Sigmoid colon (tissue), 6 donors: ENCODE measurements at regions not wholly inside any gene's neighbourhood (a gene's known extent, or its start where the extent isn't known, plus 50 kb on each side); places are given as distances from the start of the nearest gene placed in this dataset.

Source experiments
- DNase-seq: peaks from one replicate; pipeline ENCODE4 v3.0.0-alpha.2; 2019
- H3K27ac ChIP-seq, 4 donors: fragments of 200-600 bp; sonication (generic); one replicate each; pipeline ENCODE4 v1.5.1; 2016 to 2019; ENCODE audit warnings: mild to moderate bottlenecking in 1 of 4
- H3K27me3 ChIP-seq, 3 donors: fragments of 200-600 bp; sonication (generic); one replicate each; pipeline ENCODE4 v1.5.1; 2019; ENCODE audit warnings: mild to moderate bottlenecking in 1 of 3
- H3K36me3 ChIP-seq, 4 donors: fragments of 200-600 bp; sonication (generic); one replicate each; pipeline ENCODE4 v1.5.1; 2016 to 2019
- H3K4me1 ChIP-seq, 4 donors: fragments of 200-600 bp; sonication (generic); one replicate each; pipeline ENCODE4 v1.5.1; 2017 to 2019
- H3K4me3 ChIP-seq, 4 donors: fragments of 200-600 bp; sonication (generic); one replicate each; pipeline ENCODE4 v1.5.1; 2017 to 2019; ENCODE audit warnings: mild to moderate bottlenecking in 2 of 4, moderate library complexity in 1 of 4
- H3K9me3 ChIP-seq, 4 donors: fragments of 200-600 bp in 3 of 4; sonication (generic) in 3 of 4; one replicate each; pipeline versions ENCODE4 v1.5.1 to v1.6.1; 2013 to 2019
- EP300 ChIP-seq, 4 donors: sonication (generic); formaldehyde crosslinking; IDR thresholded peaks; one replicate each; pipeline ENCODE4 v1.6.1; 2017; ENCODE audit warnings: antibody characterized with exemption in 4 of 4
- POLR2A ChIP-seq, 2 donors: fragments of 450-650 bp; IDR thresholded peaks; one replicate each; pipeline ENCODE4 v1.6.1; 2016; ENCODE audit warnings: antibody characterized with exemption in 2 of 2, mild to moderate bottlenecking in 2 of 2, moderate library complexity in 2 of 2
- POLR2AphosphoS5 ChIP-seq, 4 donors: sonication (generic); formaldehyde crosslinking; IDR thresholded peaks; one replicate each; pipeline ENCODE4 v1.6.1; 2017; ENCODE audit warnings: antibody characterized with exemption in 4 of 4
- WGBS, 2 donors: extraction: QIAGEN DNeasy Blood & Tissue Kit; methylation state at CpG; one replicate each; pipeline ENCODE4 v1.1.7; 2013; 5-methylcytosine and 5-hydroxymethylcytosine counted together
- intact Hi-C: fragments of 100-400 bp; cut with DNase I; formaldehyde crosslinking; loops from one replicate; pipeline ENCODE4 v1.15.1; 2023
- TF ChIP-seq, protein P1 (sequence below), 4 experiments: fragments of 450-650 bp in 3 of 4; fragments of 200-600 bp in 1 of 4; IDR thresholded peaks; one replicate each; pipeline ENCODE4 v1.5.1; 2016 to 2019; ENCODE audit warnings: antibody characterized with exemption in 4 of 4, mild to moderate bottlenecking in 3 of 4, moderate library complexity in 2 of 4
- donor health status: healthy with polysubstance abuse.
- donor health status: healthy.

DNA sequence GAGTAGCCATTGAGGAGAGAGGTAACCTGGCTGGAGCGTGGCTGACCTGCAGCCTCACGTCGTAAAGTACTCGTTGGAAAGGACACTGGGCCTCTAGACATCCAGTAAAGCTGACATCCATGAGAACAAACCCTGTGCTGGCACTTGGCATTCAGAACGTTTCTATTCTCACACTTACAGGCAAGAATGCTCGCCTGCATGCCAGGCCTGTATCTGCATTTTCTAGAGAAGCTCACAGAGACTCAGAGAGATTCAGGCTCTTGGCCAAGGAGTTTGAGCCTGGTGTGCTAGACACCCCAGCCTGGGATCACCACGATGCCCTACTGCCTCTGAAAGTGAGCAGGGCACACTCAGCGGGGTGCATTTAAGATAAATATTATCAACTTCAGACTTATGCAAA is 379.8 kb upstream of the CDH4 start:
- H3K36me3 ChIP-seq = no peaks in the 10 kb centered on the region
- H3K4me3 ChIP-seq = no peak overlapping the region
- 58 to 64% methylated on average over 8 of the region's 8 CpGs for WGBS, 2 donors
- H3K27ac ChIP-seq = no peak overlapping the region
- intact Hi-C loops = no loop called here
- peaks cover 0 to 6% (median 0%) of the 10 kb centered on the region in 3 donors for H3K27me3 ChIP-seq
- TF ChIP-seq, protein P1, sequence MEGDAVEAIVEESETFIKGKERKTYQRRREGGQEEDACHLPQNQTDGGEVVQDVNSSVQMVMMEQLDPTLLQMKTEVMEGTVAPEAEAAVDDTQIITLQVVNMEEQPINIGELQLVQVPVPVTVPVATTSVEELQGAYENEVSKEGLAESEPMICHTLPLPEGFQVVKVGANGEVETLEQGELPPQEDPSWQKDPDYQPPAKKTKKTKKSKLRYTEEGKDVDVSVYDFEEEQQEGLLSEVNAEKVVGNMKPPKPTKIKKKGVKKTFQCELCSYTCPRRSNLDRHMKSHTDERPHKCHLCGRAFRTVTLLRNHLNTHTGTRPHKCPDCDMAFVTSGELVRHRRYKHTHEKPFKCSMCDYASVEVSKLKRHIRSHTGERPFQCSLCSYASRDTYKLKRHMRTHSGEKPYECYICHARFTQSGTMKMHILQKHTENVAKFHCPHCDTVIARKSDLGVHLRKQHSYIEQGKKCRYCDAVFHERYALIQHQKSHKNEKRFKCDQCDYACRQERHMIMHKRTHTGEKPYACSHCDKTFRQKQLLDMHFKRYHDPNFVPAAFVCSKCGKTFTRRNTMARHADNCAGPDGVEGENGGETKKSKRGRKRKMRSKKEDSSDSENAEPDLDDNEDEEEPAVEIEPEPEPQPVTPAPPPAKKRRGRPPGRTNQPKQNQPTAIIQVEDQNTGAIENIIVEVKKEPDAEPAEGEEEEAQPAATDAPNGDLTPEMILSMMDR (IDR thresholded peaks at IDR 0.05) = no peak
- TF ChIP-seq EP300 (IDR thresholded peaks at IDR 0.05) = no peak
- TF ChIP-seq POLR2A (IDR thresholded peaks at IDR 0.05) = no peak
- no peak for TF ChIP-seq POLR2AphosphoS5 (IDR thresholded peaks at IDR 0.05)
- DNase-seq = no peak
- H3K4me1 ChIP-seq = no peaks in the 10 kb centered on the region
- no peaks in the 10 kb centered on the region for H3K9me3 ChIP-seq

DNA sequence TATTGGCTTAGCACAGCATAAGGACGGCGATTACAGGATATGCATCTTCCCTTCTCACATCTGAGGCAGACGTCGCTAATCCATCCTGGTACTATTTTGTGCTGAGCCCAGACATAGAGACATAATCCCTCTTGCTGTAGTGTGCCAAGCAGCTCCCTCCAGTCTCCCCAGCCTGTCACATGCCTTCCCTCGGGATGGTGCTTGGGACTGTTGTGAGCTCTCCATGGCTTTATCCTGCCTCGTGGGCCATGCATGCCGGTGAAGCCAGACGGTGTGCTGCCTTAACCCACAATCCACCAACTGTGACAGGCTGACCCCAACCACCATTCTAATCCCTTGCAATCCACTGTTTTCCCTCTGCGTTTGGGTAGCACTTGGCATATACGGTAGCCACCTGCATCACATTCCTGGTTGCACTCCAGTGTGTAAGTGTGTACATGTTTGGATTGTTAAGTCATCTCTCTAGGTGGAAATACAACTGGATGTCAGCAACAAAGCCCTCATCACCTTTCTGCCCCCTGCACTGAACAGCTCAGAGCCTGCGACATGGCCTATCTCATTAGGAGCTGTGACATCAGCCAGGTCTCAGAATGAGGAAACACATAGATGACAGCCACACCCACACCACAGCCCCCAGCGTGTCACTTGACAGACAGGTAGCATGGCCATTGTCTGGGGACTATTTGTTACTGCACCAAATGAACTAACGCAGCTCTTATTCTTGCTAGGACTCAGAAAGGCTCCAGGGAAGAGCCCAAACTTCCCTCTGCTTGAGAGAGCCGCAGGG is 374.8 kb upstream of the CDH4 start:
- H3K4me1 ChIP-seq = no peaks in the 10 kb centered on the region
- H3K36me3 ChIP-seq = no peaks in the 10 kb centered on the region
- TF ChIP-seq POLR2AphosphoS5 (IDR thresholded peaks at IDR 0.05) = no peak
- TF ChIP-seq, protein P1 (IDR thresholded peaks at IDR 0.05) = no peak
- no peak for TF ChIP-seq EP300 (IDR thresholded peaks at IDR 0.05)
- TF ChIP-seq POLR2A (IDR thresholded peaks at IDR 0.05) = no peak
- H3K9me3 ChIP-seq = peaks cover 0 to 3% (median 0%) of the 10 kb centered on the region in 4 donors
- no peaks in the 10 kb centered on the region for H3K27me3 ChIP-seq
- H3K27ac ChIP-seq = no peak overlapping the region
- intact Hi-C loops = no loop called here
- no peak for DNase-seq
- whole genome bisulfite sequencing, 2 donors = 84% methylated on average over 14 of the region's 14 CpGs
- H3K4me3 ChIP-seq = no peak overlapping the region

DNA sequence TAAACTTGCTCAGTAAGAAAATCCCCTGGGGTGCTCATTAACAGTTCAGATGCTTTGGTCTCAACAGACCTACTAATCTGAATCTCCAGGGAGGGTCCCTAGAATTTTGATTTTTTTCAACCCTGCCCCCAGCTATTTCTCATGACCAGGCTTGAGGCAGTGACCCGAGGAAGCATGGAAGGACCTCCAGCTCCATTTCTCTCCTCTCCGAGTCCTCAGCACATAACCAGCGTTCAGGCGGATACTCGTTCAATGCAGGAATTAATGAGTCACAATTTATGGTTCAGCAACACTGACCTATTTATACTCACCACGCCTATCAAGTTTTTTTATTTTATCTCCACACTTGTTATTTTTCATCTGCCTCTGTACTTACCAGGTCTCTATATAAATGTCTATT is 369.2 kb upstream of the CDH4 start:
- H3K4me1 ChIP-seq = no peaks in the 10 kb centered on the region
- DNase-seq = no peak
- WGBS, 2 donors = 80 to 82% methylated on average over 6 of the region's 6 CpGs
- no peak overlapping the region for H3K27ac ChIP-seq
- H3K27me3 ChIP-seq = no peaks in the 10 kb centered on the region
- H3K4me3 ChIP-seq = no peak overlapping the region
- TF ChIP-seq EP300 (IDR thresholded peaks at IDR 0.05) (no peak), POLR2AphosphoS5 (IDR thresholded peaks at IDR 0.05) (no peak), POLR2A (IDR thresholded peaks at IDR 0.05) (no peak)
- TF ChIP-seq, protein P1 (IDR thresholded peaks at IDR 0.05) = no peak
- H3K9me3 ChIP-seq = peaks cover 0 to 3% (median 0%) of the 10 kb centered on the region in 4 donors
- H3K36me3 ChIP-seq = no peaks in the 10 kb centered on the region
- intact Hi-C loops = no loop called here

DNA sequence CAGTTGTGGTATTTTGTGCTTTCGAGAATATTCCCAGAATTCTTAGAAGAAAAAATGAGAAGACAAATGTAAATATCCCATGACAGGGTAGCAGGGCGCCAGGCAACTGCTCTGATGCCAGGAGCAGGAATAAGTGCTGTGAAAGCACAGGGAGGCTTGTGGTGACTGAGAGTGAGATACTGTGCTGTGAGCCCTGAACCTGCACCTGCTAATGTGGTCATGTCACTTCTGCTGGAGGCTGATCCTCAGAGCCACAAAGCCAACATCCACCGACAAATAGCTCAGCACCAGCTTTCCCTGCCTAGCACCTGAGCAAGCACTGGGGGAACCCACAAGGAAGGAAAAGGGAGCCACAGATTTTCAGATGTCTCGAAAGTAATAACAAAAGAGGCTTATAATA is 368.6 kb upstream of the CDH4 start:
- H3K4me1 ChIP-seq = no peaks in the 10 kb centered on the region
- peaks cover 0 to 3% (median 0%) of the 10 kb centered on the region in 4 donors for H3K9me3 ChIP-seq
- H3K4me3 ChIP-seq = no peak overlapping the region
- no peaks in the 10 kb centered on the region for H3K27me3 ChIP-seq
- TF ChIP-seq EP300 (IDR thresholded peaks at IDR 0.05) (no peak), POLR2A (IDR thresholded peaks at IDR 0.05) (no peak), POLR2AphosphoS5 (IDR thresholded peaks at IDR 0.05) (no peak)
- TF ChIP-seq, protein P1 (IDR thresholded peaks at IDR 0.05) = no peak
- no peak overlapping the region for H3K27ac ChIP-seq
- intact Hi-C loops = no loop called here
- no peaks in the 10 kb centered on the region for H3K36me3 ChIP-seq
- WGBS, 2 donors = 66 to 75% methylated on average over 4 of the region's 4 CpGs
- no peak for DNase-seq
